NCI-H524 (cell line): ENCODE measurements at regions not wholly inside any gene's neighbourhood (a gene's known extent, or its start where the extent isn't known, plus 50 kb on each side); places are given as distances from the start of the nearest gene placed in this dataset.

ENCODE experiments used
- DNase-seq, 2 experiments: peaks; one replicate each; lab custom pipeline; 2025; lab: John Stamatoyannopoulos, UW

DNA sequence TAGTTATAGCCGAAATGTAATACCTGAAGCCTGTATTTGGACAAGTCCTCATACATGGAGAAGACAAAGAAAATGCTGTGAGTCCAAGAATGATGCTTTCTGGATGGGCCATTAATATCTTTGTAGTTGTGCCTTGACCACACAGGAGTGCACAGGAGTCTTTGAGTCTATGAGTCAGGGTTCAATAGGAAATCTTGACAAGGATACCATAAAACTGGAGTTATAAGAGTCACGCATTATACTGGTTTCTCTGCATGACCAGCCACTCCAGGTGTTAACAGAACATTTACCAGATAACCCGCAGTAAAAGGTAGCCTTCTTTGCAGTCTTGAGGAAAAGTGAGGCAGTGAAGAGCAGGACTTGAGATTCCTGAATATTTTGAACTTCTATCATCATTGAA, 464.6 kb upstream of the PKN2 start:
- DNase-seq, result no peak

DNA sequence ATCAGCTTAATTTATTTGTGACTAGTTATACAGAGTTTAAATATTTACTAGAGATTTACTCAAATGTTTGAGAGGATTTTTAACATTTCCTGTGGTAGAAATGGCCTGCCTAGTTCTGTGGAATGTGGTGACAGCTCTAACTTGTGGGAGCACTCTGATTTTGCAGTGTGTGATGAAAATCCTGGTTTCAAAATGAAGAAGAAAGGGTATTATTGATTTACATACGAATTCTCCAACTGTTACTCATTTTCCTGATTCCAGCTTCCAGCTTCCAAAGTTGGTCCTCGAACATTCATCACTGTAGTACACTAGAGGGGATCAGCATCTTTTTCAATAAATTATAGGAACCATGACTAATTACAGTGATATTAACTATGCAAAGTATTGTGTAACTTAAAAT, 462.7 kb upstream of the PKN2 start:
- no peak for DNase-seq

DNA sequence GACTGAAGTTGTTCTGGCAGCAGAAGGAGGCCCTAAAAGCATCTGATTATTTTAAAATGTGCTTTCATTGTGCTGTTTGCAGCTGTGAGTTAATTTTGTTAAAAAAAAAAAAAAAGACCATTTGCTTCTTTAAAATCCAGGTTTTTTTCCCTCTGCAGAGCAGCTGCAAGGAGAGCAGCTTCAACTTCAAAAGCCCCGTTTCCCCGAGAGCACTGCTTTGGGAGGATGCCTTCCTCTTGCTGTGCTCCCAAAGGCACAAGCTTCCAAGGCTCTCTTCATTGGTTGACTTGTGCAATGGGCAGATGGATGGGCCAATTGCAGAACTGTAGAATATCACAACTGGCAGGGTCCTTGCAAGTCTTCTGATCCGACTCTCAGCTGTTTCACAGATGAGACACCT, 459.2 kb upstream of the PKN2 start:
- DNase-seq, result no peak

DNA sequence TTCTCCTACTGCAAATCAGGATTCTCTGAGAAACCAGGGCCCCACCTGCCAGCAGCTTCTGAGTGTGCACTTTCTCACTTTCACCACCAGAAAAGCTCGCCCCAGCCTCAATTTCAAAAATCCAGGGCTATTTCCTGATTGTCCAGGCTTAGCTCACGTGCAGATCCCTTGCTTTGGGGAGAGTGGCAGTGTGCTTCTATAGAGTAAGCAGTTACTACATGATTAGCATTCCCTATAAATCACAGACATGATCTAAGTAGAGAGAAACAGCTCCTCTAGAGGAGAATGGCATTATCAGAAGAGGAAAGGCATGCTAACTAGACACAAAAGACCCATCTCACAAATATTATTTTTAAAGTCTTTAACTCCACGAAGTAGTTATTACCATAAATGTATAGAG, 456.0 kb upstream of the PKN2 start:
- no peak for DNase-seq

DNA sequence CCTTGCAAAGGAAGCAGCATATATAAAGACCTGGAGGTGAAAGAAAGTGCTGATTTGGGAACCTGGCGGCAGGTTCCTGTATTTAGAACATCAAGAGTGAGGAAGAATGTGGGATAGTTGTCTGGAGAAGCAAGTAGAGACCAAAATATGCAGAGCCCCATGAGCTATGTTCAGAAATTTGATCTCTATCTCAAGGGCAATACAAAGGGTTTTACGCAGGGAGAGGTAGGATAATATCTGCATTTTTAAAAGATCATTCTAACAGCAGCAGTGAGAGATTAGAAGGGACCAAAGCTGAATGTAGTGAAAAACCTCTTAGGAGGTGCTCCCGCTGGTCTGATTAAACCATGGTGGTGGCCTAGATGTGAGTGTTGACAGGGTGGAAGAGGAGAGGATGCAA, 453.9 kb upstream of the PKN2 start:
- DNase-seq, result no peak

DNA sequence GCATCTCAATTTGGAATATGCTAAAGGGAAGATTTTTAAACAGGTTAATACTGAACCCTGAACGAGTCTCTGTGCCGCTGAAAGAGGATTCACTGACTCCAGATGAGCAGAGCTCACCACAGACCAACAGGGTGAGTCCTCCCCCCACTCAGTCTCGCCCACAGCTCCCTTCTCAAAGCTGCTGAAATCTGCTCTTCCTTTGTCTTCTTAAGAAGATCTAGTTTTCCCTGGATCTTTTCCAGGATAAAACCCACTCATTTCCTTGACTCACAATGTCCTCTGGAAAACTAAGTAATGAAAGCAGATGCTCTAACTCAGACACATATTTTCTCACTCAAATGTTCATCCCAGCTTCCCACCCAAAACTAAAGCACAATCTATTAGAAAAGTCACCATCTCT, 447.0 kb upstream of the PKN2 start:
- DNase-seq, result no peak

DNA sequence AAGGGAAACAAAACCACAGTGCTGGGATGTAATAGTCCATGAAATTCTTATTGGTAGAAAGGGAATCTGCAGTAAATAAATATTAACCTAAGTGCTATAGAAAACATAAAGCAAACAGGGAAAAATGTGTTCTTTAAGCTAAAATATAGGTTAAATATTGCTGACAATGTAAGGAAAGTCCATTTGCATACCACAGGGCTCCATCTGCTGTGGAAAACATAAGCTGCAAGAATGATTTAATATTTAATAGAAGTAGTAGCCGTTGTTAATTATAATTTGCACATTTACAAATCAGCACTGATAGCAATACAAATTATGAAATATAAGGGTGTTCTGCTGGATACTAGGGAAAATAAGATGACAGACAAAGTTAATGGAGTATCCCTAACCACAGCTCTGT, 444.9 kb upstream of the PKN2 start:
- DNase-seq, result peak in 1 of 2 experiments; percentile 1

DNA sequence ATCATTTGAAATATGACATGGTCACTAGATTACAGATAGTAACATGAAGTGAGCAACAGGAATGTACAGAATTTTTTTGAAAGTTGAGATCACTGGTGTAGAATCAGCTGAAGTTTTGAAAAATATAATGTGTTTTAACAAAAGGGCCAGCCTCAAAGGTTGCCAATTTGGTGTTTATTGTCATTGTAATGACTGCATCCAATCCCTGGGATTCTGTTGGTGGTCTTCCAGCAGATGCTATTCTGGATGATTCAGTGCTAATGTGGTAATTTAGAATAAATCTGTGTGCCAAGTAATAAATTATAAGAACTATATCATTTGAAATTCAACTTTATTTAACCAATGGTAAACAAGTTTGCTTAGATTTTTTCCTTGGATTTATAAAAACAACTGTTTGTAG, 436.4 kb upstream of the PKN2 start:
- DNase-seq, result no peak

DNA sequence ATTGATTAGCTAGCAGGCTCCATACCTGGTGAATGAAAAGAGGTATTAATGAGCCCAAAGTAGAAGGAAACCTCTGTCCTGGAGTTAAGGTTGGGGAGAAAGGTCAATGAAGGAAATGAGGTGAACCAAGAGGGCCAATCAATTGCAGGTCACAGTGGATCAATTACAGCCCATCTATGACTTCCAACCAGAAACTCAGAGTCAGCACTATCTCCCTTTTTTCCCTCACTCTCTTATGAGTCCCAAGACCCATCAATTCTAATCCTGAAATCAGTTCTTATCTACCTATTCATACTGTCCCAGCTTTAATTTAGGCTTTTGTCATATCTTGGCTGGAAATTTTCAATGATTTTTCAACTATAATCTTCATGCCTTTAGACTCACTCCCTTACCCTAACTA, 433.2 kb upstream of the PKN2 start:
- no peak for DNase-seq

DNA sequence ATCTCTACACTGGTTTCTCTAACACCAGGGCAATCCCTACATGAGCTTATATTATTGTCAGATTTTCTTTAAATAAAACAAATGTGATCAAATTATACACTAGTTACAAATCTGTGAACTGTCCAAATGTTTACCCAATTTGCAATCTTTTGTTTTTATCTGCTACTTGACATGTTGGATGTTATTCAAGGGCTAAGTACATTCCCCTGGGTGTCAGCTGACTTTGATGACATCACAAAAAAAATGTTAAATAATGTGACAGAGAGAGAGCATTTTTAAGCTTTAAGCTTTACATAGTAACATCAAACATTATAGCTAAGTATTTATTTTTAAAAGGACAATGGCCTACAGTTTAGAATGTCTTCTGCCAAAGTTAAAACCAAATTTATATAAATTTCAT, 431.3 kb upstream of the PKN2 start:
- DNase-seq, result no peak

DNA sequence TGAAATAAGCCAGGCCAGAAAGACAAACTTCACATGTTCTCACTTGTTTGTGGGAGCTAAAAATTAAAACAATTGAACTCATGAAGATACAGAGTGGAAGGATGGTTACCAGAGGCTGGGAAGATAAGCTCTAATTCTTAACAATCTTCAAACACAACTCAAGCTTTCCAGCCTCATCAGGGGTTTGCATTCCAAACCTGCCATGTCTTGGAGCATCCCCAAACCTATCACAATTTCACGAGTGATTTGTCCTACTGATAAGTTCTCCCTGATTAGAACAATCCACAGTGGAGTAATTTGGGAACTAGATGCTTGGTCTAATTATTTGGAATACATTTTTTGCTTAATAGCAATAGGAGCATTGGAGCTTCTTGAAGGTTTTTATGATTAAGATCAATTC, 418.5 kb upstream of the PKN2 start:
- no peak for DNase-seq

DNA sequence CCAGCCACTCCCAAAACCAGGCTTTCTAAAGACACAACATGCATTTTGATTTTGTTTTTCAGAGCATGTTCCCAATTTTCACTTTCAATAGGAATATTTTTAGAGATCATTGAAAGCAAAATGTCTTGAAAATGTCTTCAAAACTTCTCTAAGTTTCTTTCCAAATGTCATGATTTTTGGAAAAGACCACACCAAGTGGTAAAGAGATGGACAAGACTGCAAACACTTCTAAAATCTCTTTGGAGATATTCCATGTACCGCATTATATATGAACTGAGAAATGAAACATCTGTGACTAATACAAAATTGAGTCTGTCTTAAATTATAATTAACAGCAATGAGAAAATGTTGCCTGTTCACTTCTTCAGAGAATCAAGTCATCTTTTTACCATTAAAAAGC, 418.0 kb upstream of the PKN2 start:
- DNase-seq, result no peak

DNA sequence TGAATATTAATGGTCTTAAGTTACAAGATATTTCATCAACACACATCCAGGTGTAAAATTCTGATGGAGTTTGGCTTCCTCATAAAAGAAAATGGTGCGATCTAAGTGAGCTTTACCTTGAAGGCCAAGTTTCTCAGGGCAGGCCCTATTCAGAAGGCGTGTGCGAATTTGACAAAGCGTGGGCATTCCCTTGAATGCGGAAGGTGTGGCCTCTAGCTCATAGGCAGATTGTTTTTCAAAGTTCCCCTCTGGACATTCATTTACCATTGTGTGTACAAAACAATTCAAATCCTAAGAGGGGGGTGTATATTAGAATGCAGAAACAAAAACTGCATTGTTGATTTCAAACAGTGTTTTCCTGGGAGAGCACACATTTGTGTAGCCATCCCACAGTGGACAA, 411.9 kb upstream of the PKN2 start:
- no peak for DNase-seq

DNA sequence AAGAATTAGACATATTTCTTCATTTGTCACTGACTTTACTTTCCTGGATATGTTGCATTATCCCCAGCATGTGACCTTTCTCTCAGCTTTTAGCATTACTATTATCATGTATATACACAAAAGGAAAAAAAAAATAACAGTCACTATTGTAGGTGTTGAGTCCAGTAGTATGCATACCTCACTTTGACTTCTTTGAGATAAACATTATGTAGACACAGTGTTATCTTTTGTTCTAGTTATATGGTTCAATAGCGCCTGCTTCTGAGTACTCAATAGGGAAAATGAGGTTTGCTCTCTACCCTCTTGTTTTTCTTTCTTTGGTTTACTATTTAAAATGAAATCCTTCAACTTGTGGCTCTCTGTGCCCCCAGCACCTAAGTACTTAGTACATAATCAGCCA, 409.6 kb upstream of the PKN2 start:
- DNase-seq, result no peak

DNA sequence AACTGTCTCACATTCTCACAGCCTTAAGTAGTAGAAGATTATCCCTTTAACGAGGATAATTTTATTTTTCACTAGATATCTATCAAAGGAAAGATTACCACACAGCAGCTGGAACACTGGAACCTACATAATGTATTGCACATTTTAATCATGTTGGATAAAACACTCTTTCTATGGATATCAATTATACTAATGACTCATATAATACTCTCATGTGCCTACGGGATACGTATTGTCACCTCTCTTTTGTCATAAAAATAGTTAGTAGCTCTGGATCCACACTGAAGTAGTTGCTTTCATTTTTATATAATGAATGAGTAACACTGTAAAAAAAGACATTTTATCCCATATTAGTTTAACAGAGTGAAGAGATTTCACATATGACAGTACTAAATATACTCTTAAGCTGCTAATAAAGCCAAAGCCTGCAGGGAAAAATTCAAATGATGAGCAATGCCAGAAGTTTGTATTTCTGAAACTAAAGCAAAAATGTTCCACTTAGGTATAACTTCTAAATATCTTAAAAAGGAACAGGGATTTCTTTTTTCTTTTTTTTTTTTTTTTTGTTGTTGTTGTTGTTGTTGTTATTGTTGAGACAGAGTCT, 408.7 kb upstream of the PKN2 start:
- no peak for DNase-seq

DNA sequence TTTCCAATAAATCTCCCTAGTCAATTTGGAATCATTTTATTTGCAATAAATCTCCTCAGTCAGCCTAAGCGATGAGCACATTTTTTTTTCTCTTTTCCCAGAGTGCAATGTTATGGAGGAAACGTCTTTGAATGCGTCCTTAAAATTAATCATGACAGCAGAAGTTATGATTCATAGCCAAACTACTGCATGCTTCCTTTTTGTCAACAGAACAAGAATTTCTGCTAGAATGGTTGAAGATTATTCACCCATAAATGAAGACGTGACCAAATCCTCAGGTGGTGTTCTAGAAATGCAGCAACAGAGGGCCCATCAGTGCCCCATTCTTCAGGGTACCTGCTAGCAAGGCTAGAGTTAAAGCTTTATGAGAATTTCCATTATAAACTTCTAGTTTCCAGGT, 407.9 kb upstream of the PKN2 start:
- no peak for DNase-seq

DNA sequence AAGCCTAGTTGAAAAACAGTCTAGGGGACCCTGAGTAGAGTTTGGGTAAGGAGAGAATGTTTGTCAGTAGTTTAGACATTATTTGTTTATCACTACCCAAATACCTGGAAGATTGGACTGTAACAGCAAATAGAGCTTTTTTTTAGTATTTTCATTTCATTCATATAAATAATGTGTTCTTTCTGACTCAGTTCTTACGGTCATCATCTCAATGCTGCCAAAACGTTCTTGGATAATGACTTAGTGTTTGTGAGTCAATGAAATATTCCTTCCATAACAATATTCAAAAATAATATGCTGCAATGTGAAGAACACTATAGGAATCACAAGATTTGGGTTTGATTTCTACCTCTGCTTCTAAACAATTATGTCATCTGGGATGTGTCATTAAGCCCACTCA, 400.0 kb upstream of the PKN2 start:
- no peak for DNase-seq

DNA sequence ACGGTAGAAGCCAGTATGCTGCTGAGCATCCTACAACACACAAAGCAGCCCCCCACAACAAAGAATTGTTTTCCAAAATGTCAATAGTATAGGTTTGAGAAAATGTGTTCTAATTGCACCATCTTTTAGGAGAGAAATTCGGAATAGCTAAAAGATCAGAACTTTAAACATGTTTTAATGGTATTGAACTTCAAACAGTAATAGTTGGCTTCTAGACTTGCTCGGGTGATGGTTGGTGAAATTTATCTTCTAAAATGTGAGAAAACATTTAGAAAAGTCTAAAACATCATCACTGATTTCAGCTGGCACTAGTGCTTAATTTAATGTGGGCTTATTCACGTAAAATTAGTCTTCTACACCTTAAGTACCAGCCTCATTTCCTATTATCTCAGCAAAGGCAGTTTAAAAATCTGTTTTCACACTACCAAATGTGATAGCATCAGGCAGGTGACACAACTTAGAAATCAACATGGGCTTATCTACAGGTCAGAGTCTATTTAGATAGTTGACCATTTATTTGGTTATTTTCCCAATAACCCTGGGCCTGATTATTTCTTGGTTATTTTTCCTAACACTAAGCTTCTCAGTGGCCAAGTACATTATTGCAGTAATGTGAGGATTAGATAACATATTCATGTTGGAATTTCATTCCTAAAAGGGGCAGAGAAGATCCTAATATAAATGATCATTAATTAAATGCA, 399.3 kb upstream of the PKN2 start:
- no peak for DNase-seq

DNA sequence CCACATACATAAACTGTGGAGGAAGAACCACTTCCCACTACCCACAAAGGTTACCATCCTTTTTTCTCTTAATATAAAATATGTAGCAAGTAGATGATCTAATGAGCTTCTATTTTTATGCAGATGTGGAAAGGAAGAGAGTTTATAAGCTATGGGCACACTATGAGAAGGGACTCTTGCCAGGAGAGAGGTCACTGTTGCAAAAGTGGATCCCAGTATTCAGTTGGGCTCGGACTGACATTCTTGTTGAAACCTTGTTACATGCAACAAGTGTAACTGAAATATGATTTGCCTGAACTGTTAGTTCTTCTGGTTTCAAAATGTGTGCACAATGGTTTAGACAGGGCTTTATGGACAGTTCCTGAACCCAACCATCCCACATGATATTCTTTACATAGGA, 397.4 kb upstream of the PKN2 start:
- no peak for DNase-seq

DNA sequence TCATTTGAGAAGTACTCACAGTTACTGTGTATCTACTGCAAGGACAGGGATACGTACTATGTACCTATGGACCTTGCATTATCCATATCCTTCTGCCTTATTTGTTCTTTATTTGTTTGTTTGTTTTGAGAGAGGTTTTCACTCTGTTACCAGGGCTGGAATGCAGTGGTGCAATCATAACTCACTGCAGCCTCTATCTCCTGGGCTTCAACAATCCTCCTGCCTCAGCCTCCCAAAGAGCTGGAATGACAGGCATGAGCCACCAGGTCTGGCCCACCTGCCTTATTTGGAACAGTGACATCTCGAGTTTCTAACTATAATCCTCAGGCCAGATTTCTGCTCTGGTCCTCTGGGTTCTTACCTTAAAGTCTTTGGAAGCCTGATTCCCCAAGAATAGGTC, 395.5 kb upstream of the PKN2 start:
- DNase-seq, result no peak

DNA sequence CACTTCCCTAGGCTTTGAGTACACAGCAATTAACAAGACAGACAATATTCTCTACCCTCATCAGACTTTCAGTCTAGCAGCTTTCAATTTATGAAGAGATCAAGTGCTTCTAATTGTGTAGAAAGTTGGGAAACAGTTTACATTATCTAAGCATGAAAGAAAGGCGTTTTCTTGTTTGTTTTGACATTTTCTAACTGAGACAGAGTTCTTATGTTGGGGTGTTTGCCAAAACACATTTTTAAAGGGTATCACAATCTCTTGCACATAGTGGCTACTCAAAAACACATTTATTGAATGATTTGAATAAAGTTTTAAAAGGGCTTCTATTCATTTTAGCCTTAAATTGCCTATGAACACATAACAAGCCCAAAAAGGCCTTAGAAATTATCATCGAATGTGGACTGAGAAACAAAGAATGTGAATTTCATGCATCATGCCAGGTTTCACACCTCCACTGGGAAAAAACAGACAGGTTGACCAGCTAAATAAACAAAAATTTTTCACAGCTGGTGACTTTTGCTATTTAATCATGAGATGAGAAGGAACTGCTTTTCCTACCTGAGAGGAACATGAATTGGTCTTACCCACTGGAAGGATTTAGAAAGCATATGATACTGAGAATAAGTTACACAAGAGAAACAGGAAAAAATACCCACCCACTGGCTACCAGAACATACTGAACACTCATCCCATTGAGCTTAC, 394.5 kb upstream of the PKN2 start:
- no peak for DNase-seq

DNA sequence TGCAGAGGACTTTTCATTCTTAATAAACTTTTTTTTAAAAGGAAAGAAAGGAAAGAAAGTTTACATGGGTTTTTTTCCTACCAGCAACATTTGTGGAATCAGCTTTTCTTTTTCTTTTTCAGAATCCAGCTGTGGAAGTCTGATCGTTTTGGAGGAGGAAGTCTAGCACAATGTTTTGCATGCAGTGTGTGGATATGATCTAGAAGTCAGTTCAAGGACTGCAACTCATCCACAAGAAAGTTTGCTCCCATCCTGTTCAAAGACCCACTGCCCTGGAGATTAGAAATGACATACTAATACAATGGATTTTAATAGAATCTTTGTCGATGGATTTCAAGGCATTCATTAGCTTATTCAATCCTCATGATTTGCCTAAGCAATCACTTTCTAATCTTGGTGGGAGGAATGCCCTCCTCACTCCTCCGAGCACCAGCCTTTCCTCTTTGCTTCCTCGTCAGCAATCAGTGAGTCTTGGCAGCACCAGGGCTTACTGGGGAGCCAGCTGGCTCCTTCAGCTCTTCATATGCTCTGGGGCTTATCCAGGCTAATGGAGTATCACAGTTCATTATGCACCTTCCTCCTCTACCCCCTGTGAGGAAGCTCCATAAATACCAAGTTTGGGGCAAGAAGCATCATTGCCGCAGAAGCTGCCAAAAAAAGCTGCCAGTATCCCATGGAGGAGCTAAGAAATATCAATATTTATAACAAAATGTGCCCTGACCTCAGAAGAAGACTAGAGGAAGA, 392.3 kb upstream of the PKN2 start:
- peak; percentile 21 to 59 for DNase-seq

DNA sequence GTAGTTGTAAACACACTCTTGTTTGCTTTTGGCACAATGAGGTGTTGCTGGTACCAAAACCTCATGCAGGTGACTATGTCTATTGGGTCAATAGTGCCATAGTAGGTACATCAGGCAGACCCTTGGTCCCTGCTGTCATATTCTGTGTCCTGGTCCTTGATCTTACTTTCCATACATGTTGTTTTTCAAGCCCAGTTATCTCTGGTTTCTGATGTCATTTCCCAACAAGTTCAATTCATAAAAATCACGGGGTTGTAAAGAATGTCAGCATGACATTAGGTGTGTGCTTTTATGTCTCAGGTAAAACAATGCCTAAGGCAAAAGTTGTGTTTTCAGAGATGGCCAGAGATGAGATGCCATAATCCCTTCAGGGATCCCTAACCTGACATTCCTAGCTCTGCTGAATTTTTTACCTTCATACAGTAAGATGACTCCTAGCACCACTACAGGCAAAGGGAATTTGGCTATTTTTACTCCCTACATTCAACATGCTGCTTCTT, 390.3 kb upstream of the PKN2 start:
- no peak for DNase-seq
